HL-60 (cell line): ENCODE measurements at regions not wholly inside any gene's neighbourhood (a gene's known extent, or its start where the extent isn't known, plus 50 kb on each side); places are given as distances from the start of the nearest gene placed in this dataset.

ENCODE experiments used
- GABPA ChIP-seq: IDR thresholded peaks from 2 replicates; pipeline ENCODE4 v1.6.1; 2012; ENCODE audit warnings: low read depth
- POLR2AphosphoS5 ChIP-seq: IDR thresholded peaks from 2 replicates; pipeline ENCODE4 v1.6.1; 2012; ENCODE audit warnings: low read depth
- SPI1 ChIP-seq: IDR thresholded peaks from 2 replicates; pipeline ENCODE4 v1.6.1; 2012; ENCODE audit warnings: low read depth, mild to moderate bottlenecking, borderline replicate concordance
- TF ChIP-seq, protein P1 (sequence below): IDR thresholded peaks from one replicate; pipeline ENCODE4 v1.5.1; 2011; ENCODE audit warnings: low read length, control low read depth, inconsistent platforms; ENCODE audit not compliant: insufficient read depth
- TF ChIP-seq, protein P2 (sequence below): IDR thresholded peaks from 2 replicates; pipeline ENCODE4 v1.6.1; 2012; ENCODE audit warnings: low read depth; ENCODE audit not compliant: insufficient replicate concordance

DNA sequence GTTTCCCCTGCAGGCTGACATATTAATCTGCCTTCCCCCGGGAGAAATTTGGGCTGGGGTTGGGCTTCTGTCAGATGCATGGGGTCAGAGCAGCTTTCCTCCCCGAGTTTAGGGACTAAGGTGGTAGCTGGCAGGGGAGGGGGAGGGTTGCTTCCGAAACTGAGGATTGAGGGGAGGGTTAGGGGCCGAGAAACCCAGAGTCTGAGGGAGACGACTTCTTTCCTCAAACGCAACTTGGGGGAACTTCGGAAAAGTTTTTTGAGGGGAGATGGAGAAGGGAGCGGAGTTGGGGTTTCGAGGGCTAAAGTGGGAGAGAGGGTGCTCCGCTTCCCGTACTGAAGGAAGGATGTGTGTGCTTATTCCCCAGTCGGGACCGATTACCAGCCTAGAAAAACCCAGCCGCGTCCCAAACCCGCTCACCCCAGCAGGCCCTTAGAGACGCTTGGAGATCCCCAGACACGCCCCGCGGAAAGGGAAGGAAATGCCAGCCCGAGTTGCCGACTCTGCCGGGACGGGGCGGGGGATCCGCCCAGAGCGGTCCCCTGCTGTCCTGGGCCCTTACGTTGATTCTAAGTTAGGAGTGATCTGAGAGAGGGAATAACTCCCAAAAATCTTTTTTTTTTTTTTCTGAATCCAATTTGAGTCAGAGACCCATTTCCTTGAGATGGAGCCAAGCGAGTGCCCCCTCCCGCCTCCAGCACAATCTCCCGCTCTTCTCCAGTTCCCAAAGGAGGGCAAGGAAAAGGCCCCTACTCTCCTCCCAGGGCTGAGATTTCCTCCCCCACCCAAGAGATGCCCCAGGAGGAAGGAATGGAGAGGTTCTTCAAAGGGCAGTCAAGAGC lies 61.9 kb downstream of the SMUG1 start:
- TF ChIP-seq, protein P1, sequence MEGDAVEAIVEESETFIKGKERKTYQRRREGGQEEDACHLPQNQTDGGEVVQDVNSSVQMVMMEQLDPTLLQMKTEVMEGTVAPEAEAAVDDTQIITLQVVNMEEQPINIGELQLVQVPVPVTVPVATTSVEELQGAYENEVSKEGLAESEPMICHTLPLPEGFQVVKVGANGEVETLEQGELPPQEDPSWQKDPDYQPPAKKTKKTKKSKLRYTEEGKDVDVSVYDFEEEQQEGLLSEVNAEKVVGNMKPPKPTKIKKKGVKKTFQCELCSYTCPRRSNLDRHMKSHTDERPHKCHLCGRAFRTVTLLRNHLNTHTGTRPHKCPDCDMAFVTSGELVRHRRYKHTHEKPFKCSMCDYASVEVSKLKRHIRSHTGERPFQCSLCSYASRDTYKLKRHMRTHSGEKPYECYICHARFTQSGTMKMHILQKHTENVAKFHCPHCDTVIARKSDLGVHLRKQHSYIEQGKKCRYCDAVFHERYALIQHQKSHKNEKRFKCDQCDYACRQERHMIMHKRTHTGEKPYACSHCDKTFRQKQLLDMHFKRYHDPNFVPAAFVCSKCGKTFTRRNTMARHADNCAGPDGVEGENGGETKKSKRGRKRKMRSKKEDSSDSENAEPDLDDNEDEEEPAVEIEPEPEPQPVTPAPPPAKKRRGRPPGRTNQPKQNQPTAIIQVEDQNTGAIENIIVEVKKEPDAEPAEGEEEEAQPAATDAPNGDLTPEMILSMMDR, result no peak
- TF ChIP-seq POLR2AphosphoS5, result no peak
- TF ChIP-seq, protein P2, sequence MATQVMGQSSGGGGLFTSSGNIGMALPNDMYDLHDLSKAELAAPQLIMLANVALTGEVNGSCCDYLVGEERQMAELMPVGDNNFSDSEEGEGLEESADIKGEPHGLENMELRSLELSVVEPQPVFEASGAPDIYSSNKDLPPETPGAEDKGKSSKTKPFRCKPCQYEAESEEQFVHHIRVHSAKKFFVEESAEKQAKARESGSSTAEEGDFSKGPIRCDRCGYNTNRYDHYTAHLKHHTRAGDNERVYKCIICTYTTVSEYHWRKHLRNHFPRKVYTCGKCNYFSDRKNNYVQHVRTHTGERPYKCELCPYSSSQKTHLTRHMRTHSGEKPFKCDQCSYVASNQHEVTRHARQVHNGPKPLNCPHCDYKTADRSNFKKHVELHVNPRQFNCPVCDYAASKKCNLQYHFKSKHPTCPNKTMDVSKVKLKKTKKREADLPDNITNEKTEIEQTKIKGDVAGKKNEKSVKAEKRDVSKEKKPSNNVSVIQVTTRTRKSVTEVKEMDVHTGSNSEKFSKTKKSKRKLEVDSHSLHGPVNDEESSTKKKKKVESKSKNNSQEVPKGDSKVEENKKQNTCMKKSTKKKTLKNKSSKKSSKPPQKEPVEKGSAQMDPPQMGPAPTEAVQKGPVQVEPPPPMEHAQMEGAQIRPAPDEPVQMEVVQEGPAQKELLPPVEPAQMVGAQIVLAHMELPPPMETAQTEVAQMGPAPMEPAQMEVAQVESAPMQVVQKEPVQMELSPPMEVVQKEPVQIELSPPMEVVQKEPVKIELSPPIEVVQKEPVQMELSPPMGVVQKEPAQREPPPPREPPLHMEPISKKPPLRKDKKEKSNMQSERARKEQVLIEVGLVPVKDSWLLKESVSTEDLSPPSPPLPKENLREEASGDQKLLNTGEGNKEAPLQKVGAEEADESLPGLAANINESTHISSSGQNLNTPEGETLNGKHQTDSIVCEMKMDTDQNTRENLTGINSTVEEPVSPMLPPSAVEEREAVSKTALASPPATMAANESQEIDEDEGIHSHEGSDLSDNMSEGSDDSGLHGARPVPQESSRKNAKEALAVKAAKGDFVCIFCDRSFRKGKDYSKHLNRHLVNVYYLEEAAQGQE, result no peak
- TF ChIP-seq GABPA, result no peak
- TF ChIP-seq SPI1, result no peak
